AG04449 (cell line): ENCODE measurements at regions not wholly inside any gene's neighbourhood (a gene's known extent, or its start where the extent isn't known, plus 50 kb on each side); places are given as distances from the start of the nearest gene placed in this dataset.

Source experiments
- CTCF ChIA-PET: fragments of 350-600 bp; formaldehyde crosslinking; extraction: SDS; loops from one replicate; lab custom pipeline; 2021; ENCODE audit warnings: antibody characterized with exemption; lab: Yijun Ruan, JAX
- POLR2A ChIA-PET: fragments of 400-600, 350-600 bp; formaldehyde crosslinking; extraction: SDS; loops from one replicate; lab custom pipeline; 2020; ENCODE audit warnings: antibody characterized with exemption, inconsistent platforms; lab: Yijun Ruan, JAX
- DNase-seq: peaks from one replicate; pipeline ENCODE4 v3.0.0-alpha.2; 2010; ENCODE audit warnings: low read depth, low spot score
- H3K4me3 ChIP-seq: 2 replicates; pipeline ENCODE4 v1.5.1; 2011; ENCODE audit warnings: low read depth, mild to moderate bottlenecking, control low read depth, low read length
- CTCF ChIP-seq: IDR thresholded peaks from one replicate; pipeline ENCODE4 v1.5.1; 2011; ENCODE audit warnings: mild to moderate bottlenecking, moderate library complexity, low read length, control low read depth, inconsistent platforms; ENCODE audit not compliant: insufficient read depth; ENCODE audit errors: missing control alignments

- POLR2A ChIA-PET, result no interaction called here
- CTCF ChIA-PET, result interaction anchor here (1.2 to 1.4 kb wide), 2 partner anchors 10 to 30 kb away, joined by 3 to 7 read pairs; no protein-coding TSS in a partner anchor
- no peak overlapping the region for H3K4me3 ChIP-seq
- no peak for DNase-seq
- no peak for TF ChIP-seq CTCF
Measured at GRCh38 chr5:167921796-167922195, 369.6 kb upstream of the WWC1 start.

GRCh38 chr5:167923396-167923795, 368.0 kb upstream of the WWC1 start:
- POLR2A ChIA-PET, result no interaction called here
- H3K4me3 ChIP-seq, result no peak overlapping the region
- TF ChIP-seq CTCF, result no peak
- DNase-seq, result no peak
- CTCF ChIA-PET, result no interaction called here

DNA sequence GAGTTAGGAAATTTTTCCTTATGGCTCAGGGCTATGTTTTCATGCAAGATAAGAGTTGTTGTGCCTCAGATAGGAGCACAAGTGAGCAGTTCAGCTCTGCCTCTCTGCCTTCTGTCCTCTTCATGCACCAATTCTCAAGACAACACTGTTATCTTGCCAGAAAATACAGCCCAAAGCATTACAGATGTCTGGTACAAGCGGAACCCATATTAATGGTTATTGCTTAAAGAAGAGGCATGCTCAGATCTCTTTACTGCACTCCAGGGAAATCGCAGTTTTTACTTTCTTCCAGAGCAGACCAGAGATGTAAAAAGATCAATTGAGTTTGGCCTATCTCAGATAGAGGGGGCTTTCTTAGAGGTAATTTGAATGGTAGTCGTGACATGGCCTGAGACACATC, 361.6 kb upstream of the WWC1 start:
- no peak for DNase-seq
- no peak for TF ChIP-seq CTCF
- ChIA-PET CTCF (no interaction called here), POLR2A (no interaction called here)
- H3K4me3 ChIP-seq, result no peak overlapping the region

GRCh38 chr5:167934551-167934971, 356.9 kb upstream of the WWC1 start:
- no peak overlapping the region for H3K4me3 ChIP-seq
- CTCF ChIA-PET, result no interaction called here
- POLR2A ChIA-PET, result no interaction called here
- no peak for TF ChIP-seq CTCF
- no peak for DNase-seq

- CTCF ChIA-PET, result interaction anchor here (1.0 kb wide), 1 partner anchor 39 kb away, joined by 3 read pairs; no protein-coding TSS in a partner anchor
- DNase-seq, result no peak
- POLR2A ChIA-PET, result no interaction called here
- H3K4me3 ChIP-seq, result no peak overlapping the region
- no peak for TF ChIP-seq CTCF
Measured at GRCh38 chr5:167936022-167936421, 355.4 kb upstream of the WWC1 start.

DNA sequence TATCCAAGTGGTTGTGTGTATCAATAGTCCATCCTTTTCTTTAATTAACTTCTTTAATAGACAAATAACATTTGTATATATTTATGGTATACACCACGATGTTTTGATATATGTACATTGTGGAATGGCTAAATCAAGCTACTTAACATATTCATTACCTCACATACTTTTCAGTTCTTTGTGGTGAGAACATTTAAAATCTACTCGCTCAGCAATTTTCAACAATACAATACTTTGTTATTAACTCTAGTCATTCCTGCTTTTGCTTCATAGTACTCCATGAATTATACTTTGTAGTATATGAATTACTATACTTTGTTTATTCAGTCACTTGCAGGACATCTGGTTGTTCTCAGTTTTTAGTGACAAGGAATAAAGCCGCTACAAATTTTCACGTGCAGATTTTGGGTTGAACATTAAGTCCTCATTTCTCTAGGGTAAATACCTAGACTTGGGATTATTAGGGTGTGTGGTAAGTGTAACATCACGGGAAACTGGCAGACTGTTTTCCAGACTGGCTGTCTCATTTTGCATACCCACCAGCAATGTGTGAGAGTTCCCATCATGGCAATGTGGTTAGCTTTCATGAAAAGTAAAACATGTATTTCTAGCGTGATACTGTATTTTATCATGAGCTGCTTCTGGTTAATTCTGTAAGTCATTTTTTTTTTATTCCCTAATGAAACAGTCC, 354.4 kb upstream of the WWC1 start:
- DNase-seq, result no peak
- ChIA-PET CTCF (interaction anchor here (1.1 to 1.4 kb wide), 2 partner anchors 26 to 165 kb away, joined by 3 read pairs; no protein-coding TSS in a partner anchor), POLR2A (no interaction called here)
- no peak for TF ChIP-seq CTCF
- no peak overlapping the region for H3K4me3 ChIP-seq
